NCI-H1092 (cell line): ENCODE measurements at regions not wholly inside any gene's neighbourhood (a gene's known extent, or its start where the extent isn't known, plus 50 kb on each side); places are given as distances from the start of the nearest gene placed in this dataset.
"Not testable (repeated sequence)": the region's sequence is repeated elsewhere in the genome, so short reads cannot be mapped to it uniquely, and the experiment has no call there.

Experiments used
- DNase-seq: peaks from one replicate; lab custom pipeline; 2025; lab: John Stamatoyannopoulos, UW

DNA sequence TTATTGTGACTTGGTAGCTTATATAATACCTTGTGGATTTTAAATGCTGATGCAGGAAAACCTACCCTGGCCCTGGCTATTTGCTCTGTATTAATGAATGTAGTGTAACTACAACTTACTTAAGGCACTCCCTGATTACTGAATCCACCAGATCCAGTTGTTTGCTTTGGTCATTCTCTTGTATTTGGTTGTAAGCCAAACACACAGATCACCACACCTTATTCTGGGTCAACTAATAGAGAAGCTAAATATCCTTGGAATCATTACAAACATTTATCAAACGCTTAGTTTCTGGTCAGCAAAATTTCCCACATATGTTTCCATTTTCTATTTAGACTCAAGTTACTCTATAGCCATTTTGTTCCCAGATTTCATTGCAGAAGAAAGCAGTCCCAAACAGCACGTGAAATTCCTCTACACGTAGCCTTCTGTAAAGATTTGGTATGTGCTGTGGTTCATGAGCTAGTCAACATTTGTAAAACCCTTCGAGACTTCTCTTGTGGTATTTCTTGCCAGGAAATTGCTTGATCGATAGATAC, 322.6 kb downstream of the MEX3B start:
- DNase-seq = no peak

- not testable (repeated sequence) for DNase-seq
Observed at GRCh38 chr15:81716468-81716867, 329.4 kb downstream of the MEX3B start.

DNA sequence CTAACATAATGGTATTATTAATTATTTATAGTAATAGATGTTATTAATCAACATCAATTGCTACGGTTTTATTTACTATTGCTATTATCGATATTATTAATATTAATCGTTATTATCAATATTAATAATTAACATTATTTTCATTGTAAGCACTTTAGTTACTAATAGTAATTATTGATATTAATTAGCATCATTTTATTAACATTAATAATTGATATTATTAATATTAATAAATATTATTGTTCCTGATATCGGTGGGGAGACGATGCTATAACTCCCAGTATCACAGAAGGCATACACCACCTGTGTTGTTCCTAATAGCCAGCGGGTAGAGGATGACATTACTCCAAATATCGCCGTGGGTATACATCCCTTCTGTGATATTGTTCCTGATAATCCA, 335.5 kb downstream of the MEX3B start:
- DNase-seq = no peak

DNA sequence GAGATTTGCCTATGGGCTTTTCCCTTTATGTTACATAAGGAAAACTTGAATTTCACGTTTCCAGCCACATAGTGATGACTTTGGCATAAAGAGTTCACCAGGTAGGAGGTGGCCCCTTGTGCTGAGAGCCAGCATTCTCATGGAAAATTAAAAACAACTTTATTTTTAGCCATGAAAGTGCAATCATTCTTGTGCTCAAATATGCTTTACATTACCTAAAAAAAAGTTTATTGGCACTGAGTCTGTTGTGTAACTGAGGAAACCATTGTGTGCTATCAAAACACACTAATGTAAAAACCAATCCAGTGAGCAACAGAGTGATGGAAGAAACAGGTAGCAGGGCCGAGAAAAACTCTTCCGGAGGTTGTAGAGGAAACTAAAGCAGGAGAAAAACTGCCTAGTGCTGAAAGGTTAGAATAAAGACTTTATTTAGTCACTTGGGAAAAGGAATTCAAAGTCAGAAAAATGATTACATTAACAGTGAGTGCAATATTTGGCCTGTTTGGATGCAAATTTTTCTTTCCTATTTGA, 332.9 kb upstream of the TMC3 start:
- not testable (repeated sequence) for DNase-seq

DNA sequence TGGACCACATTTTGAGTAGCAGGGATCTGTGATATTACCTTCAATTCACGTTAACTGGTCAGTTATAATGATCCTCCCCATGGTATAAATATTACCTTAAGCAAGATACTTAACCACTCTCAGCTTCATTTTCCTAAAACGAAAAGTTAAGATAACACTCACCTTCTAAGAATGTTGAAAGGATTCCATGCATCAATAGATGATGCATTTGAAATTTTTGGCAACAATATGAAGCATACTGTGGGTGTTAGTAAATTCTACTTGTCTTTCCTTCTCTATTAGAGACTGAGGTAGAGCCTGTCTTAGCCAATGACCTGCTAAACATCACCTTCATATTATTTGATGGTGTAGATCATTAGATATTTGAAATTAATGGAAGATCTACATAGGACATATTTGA, 331.7 kb upstream of the TMC3 start:
- not testable (repeated sequence) for DNase-seq

- DNase-seq = no peak
Observed at GRCh38 chr15:81686021-81686420, 312.0 kb upstream of the TMC3 start.

DNA sequence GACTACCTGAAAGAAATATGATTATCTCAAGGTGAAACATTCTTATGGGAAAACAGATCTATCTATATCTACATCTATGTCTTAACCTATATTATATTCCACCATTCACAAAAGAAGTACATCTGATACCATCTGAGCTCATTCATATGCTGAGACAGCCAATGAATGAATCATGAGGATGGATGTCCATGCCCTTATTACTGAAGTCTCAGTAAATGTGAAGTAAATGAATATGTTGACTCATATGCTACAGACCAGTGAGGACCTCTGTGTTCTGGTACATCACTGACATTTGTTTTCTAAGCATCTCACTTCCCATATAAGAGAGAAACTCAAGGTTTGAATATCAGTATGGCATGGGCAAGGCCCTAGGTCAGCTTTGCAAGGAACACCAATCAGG, 311.2 kb upstream of the TMC3 start:
- no peak for DNase-seq

GRCh38 chr15:81680829-81681228, 306.8 kb upstream of the TMC3 start:
- DNase-seq = no peak

DNA sequence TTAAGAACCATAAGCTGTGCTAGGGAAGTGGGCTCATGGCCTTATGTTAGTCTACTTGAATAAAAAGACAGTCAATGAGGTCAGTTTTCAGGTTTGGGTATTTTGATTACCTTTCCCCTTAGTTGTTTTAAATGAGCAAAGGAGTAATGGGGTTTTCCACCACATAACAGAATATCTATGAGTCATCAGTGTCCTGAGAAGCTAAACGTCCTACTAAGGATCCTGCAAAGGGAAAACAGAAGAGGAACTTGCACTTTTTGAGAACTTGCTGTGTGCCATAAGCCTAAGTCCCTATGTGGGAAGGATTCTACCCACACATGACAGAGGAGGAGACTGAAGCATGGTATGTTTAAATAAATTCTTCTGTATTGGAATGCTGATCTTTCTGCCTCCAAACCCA, 292.8 kb upstream of the TMC3 start:
- DNase-seq = no peak

- no peak for DNase-seq
Observed at GRCh38 chr15:81660976-81661375, 287.0 kb upstream of the TMC3 start.

- no peak for DNase-seq
Observed at GRCh38 chr15:81653259-81653658, 279.2 kb upstream of the TMC3 start.

- DNase-seq = no peak
Observed at GRCh38 chr15:81645470-81645869, 271.5 kb upstream of the TMC3 start.

DNA sequence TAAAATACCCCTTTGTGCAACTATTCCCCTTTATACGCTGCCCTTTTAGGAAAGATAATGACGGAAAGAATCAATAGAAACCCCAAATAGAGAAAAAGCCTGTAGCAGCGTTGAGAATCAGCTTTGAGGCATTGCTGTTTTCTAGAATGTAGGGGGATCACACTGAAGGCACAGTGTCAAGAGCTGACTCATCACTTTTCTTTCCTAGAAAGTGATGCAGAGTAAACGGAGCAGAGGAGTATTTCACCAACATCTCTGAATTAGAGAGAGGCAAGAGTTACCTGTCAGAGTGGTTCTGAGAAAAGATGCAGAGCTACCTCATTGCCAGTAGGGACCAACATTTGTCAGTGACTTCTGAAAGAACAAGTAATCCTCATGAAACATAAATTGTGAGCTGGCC, 269.8 kb upstream of the TMC3 start:
- no peak for DNase-seq

DNA sequence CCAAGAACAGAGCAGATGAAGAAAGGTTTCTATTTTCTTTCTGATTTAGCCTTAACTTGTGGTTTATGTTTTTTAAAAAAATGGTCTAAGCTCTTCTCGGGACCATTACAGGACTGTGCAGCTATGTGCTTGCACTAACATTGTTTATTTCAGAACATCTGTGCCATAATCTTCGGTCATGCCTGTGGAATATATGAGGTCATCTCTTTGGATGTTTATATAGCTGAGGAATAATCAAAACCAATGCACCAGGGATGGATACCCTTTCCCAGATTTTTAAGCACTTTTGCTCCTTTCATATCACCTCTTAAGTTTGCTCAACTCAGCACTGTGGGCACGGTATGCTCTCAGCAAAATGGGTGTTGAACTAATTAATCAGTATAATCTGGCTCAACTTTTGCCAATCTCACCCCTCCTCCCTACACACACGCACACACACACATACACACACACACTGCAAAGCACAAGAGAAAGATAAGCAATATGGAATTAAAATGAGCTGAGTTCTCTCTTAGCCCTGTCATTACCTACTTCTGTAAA, 268.5 kb upstream of the TMC3 start:
- DNase-seq = no peak

GRCh38 chr15:81636064-81636463, 262.1 kb upstream of the TMC3 start:
- not testable (repeated sequence) for DNase-seq

- no peak for DNase-seq
Observed at GRCh38 chr15:81633889-81634288, 259.9 kb upstream of the TMC3 start.

DNA sequence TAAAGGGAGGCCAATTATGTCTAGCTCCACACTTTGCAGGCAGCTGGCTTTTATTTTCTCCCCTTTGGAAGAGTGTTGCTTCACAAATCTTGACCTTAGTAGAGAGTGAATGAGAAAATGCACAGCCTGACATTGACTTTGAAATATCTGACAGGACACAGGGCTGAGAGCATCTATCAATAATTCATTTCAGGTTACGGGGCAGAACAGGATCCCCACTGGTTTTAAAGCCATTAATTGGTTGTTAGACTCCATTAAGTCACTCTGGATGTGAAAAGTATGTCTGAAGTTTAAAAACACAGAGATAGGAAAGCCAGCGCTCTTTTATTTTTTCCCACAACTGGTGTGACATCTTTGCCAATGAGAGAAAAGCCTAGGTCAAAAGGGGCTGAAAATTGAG, 251.9 kb upstream of the TMC3 start:
- no peak for DNase-seq

DNA sequence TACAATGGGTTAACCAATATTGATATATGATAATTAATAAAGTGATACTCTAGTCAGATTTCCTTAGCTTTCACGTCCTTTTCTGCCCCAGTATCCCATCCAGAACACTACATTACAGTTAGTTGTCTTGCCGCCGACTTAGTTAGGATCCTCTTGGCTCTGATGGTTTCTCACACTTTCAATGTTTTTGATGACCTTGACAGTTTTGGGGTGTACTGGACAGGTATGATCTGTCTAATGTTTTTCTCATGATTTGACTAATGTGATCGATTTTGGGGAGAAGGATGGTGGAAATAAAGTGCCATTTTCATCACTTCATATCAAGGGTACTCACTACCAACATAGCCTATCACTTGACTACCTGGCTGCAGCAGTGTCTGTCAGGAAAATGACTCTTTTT, 245.0 kb upstream of the TMC3 start:
- no peak for DNase-seq

GRCh38 chr15:81612631-81613030, 238.6 kb upstream of the TMC3 start:
- no peak for DNase-seq

DNA sequence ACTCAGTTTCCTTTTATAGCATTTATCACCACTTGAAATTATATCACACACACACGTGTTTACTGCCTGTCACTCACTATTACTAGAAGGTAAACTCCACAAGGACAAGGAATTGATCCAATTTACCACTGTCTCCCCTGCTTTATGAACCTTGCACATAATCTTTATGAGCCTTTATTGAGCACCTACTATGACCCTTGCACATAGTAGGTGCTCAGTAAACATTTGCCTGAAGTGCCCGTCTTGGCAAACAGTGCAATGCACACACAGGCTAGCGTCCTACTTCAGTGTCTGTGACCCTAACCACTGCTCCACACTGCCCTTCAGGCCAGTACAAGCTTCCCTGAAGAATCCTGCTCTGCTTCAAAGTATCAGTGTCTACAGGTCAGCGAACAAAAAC, 237.7 kb upstream of the TMC3 start:
- no peak for DNase-seq

DNA sequence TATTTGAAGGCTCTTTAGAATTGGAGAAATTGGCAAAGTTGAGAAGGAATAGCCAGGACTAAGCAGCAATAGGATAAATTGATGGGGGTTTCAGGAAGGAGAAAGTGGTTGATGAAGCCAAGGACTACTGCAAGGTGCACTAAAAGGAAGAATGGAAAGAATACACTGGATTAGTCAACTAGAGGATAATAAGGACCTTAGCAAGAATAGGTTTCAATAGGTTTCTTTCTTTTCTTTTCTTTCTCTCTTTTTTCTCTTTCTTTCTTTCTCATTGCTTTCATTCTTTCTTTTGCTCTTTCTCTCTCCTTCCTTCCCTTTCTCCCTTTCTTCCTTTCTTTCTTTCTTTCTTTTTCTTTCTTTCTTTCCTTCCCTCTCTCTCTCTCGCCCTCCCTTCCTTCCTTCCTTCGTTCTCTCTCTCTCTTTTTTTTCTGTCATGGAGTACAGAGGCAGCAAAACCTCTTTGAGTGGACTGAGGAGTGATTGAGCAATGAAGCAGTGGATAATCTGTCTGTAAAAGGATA, 234.4 kb upstream of the TMC3 start:
- DNase-seq = no peak

GRCh38 chr15:81604713-81605112, 230.7 kb upstream of the TMC3 start:
- no peak for DNase-seq

GRCh38 chr15:81596159-81596865, 222.3 kb upstream of the TMC3 start:
- DNase-seq = no peak
